ENCODE measurements at regions not wholly inside any gene's neighbourhood (a gene's known extent, or its start where the extent isn't known, plus 50 kb on each side); places are given as distances from the start of the nearest gene placed in this dataset.

DNA sequence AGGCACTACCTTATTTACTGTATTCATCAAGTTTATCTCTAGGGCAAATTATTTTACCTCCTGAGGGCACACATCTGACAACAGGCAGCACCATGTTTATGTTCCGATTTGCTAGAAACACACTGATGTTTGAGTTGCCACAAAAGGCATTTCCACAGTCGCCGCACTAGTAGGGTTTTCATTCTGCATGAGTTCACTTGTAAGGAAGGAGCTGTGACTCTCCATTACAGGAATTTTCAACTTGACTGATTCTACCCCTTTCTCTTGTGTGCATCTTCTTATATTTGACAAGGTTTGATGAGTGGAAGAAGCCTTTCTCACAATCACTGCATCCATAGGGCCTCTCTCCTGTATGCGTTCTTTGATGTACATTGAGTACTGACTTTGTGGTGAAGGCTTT is 455.9 kb upstream of the CNTN5 start:
- TF ChIP-seq POLR2A (IDR thresholded peaks at IDR 0.05; ENCODE audit: low read depth, low read length): no peak
- TF ChIP-seq, protein P1, sequence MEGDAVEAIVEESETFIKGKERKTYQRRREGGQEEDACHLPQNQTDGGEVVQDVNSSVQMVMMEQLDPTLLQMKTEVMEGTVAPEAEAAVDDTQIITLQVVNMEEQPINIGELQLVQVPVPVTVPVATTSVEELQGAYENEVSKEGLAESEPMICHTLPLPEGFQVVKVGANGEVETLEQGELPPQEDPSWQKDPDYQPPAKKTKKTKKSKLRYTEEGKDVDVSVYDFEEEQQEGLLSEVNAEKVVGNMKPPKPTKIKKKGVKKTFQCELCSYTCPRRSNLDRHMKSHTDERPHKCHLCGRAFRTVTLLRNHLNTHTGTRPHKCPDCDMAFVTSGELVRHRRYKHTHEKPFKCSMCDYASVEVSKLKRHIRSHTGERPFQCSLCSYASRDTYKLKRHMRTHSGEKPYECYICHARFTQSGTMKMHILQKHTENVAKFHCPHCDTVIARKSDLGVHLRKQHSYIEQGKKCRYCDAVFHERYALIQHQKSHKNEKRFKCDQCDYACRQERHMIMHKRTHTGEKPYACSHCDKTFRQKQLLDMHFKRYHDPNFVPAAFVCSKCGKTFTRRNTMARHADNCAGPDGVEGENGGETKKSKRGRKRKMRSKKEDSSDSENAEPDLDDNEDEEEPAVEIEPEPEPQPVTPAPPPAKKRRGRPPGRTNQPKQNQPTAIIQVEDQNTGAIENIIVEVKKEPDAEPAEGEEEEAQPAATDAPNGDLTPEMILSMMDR (IDR thresholded peaks at IDR 0.05; ENCODE audit: extremely low read depth in 1 of 2, insufficient read depth in 1 of 2, low read depth in 1 of 2, low read length in 2 of 2): no peak
- TF ChIP-seq POLR2AphosphoS5 (IDR thresholded peaks at IDR 0.05; ENCODE audit: insufficient read depth, low read depth, low read length): no peak
- no peak for TF ChIP-seq EZH2 (IDR thresholded peaks at IDR 0.05; ENCODE audit: borderline replicate concordance, low read depth, low read length, severe bottlenecking)
- TF ChIP-seq, protein P2, sequence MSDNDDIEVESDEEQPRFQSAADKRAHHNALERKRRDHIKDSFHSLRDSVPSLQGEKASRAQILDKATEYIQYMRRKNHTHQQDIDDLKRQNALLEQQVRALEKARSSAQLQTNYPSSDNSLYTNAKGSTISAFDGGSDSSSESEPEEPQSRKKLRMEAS (IDR thresholded peaks at IDR 0.05; ENCODE audit: insufficient read depth, insufficient read length): no peak
- no peak for TF ChIP-seq JUN (IDR thresholded peaks at IDR 0.05; ENCODE audit: borderline replicate concordance, insufficient read depth, insufficient read length, low read depth)
- TF ChIP-seq MYC (IDR thresholded peaks at IDR 0.05; ENCODE audit: low read depth, low read length): no peak
- no peak for TF ChIP-seq GATA2 (IDR thresholded peaks at IDR 0.05; ENCODE audit: insufficient read depth, insufficient read length, low read depth, low read length)

Data from endothelial cell of umbilical vein (primary cell).